Bone marrow (tissue), 2 donors: ENCODE measurements at regions not wholly inside any gene's neighbourhood (a gene's known extent, or its start where the extent isn't known, plus 50 kb on each side); places are given as distances from the start of the nearest gene placed in this dataset.

Experiments
- DNase-seq, 2 donors: peaks; one replicate each; lab custom pipeline; 2025; lab: John Stamatoyannopoulos, UW

DNA sequence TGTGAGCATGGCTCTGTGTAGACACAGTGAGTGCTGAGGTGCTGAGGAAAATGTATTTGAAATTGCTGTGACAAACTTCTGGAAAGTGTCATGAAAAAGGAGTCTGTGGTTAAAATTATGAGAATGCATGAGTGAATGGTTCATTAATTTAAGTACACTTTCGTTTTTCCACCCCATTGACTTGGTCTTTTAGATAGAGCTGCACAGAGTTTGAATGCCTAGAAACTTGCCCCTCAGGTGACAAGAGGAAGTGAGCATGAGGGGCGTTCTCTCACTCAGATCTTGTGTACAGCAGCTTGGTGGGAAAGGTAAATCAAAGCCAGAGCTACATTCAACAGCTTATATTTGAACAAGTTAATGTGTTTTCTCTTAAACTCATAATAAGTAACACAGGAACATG lies 296.8 kb downstream of the WDR72 start:
- no peak for DNase-seq

DNA sequence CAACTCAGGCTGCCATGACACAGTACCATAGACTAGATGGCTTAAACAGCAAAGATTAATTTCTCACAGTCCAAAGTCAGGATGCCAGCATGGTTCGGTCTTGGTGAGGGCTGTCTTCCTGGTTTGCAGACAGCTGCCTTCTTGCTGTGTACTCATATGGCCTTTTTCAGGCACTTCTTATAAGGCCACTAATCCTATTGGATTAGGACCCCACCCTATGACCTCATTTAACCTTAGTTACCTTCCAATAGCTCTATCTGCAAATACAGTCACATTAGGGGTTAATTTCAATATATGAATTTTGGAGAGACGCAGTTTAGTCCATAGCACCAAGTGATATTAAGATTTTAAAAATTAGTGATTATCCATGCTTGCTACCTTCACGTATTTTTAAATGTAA lies 297.8 kb downstream of the WDR72 start:
- DNase-seq, result no peak

DNA sequence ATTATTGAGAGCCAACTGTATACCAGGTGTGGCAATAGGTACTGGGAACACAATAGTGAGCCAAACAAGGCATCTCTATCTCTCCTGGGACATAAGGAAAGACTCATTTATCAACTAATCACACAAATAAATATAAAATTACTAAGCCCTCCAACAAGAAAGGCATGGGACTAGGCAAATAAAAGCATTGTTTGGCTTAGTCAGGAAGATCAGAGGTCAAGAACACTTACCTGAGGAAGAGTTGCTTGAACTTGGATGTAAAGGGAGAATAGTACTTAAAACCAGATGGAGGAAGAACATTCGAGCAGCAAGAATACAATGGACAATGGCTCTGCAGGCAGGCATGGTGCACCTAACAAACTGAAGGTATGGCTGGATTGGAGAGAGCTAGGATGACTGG lies 300.7 kb downstream of the WDR72 start:
- no peak for DNase-seq

DNA sequence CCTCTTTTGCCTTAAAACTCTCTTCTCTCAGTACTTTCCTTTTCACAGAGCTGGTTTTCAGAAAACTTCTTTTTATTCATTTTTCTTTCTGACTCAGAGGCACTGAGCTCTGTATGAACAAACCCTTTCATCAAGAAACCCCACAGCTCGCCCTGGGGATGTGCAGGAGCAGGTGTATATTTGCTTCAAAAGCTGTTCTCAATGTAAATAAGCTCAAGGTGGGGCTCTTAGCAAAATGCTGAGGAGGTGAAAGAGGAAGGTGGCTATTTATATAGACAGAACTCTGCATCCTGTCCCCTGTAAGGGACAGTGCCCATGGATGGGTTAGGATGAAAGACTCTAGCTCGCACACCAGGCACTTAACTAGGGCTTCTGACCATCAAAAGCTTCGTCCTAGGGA lies 302.0 kb downstream of the WDR72 start:
- DNase-seq, result no peak

DNA sequence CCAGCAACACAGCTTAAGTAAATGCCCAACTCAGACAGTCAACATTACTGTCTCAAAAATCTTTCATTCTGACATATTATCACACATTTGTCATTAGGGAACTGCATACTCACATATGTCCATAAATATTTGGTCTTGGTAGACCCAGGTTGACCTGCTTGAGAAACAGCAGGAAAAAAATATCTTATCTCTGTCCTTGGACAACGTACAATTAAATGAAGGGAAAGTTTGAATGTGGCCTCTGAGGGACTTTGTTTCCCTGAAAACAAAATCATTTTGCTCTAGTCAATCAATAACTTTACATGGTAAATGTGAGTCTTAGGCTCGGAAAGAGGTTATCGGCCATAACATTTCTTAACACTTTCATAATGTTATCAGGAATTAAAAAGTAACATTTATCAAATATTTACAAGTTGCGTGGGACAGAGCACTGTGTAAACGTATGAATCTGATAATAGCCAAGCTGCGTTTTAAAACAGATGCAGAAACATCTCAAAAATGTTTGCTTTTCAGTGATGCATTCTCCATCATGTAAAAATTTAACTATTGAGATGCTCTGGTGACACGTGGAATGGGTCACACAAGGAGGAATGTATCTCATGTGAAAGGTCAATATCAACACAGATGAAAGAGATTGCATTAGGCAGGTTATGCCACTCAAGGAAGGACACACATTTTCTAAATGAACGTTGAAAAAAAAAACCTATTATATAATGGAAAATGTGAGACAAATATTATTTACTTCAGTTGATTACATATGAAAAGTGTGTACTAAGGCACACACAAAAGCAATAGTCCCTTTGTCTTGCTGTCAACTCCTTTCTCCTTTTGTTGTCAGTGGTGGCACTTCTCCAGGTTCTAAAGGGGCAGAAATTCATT lies 304.4 kb downstream of the WDR72 start:
- DNase-seq, result no peak

DNA sequence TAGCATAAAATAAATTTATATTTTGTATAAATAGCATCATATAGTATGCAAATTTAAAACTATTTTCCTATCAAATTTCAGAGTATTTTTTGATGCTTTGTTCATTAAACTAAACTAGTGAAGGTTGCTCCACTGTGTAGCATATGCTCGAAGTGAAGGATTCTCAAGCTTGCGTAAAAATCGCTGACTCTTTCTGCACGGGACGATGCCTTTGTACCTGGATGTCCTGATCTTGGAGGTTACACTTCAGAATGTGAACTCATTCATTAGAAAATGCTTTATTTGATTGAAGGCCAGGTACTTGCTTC lies 305.0 kb downstream of the WDR72 start:
- DNase-seq, result no peak

DNA sequence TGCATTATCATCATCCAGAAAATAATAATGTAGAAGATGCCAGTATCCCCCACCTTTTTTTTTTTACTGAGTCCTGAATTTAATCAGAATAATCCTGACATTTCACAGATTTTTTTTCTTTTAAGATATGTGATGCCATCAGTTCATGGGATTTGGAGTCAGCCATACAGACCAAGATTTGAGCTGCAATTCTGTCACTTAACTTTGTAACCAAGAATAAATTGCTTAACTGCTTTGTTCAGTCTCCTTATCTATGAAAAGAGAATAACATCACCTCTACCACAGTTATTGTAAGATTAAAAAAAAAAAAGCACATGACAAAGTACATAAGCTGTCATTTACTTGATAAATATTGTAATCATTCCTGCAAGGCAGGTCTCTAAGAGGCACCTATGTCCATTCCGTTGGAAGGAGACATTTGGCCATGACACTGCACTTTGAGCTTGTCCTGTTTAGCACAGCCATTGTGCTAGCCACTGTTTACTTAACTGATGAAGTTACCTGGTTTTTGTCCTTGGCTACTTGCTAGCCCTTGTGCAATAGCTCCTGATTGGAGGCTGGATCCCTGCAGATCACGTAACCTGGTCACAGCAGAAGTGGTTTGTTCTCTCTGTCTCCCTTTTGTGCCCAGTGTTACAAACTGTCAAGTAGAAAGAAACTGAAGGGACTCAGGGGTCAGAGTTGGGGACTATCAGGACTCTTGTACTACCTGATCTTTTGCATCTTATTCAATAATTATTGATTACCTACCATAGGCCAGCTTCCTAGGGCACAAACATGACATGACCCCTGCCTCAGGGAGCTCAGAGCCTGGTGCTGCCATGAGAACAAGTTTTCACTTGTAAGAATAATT lies 306.0 kb downstream of the WDR72 start:
- no peak for DNase-seq

DNA sequence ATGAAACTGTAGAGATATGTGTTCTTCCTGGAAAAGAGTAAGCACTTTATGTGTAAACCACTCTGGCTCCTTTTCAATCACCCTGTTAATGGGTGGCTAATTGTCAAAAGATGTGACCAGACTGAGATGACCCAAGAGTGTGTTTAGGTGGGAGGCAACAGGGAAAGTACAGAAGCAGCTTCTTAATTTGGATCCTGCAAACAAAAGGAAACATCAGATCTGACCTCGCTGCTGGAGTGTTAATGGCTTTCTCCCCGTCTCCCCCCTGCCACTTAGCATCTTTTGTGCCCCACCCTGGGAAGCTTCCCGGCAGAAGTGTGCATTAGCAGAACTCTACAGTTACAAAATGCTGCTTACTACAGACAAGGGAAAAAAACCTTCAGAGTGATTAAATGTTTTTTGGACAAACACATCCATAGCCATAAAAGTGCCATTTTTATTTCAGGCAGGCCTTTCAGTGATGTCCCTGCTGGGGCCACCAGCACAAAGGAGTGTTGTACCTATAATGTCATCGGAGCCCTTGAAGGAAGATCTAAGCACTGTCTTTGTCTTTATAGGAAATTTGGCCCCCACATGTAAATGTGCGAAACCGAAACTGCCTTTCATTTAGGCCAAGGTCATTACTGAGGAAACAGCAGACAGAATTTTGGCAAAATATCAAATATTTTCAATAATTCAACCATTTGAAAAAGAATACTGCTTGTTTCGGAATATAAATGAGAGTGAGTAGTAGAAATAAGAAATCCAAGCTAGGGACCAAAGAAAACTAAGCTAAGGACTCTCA lies 311.0 kb downstream of the WDR72 start:
- DNase-seq, result no peak

DNA sequence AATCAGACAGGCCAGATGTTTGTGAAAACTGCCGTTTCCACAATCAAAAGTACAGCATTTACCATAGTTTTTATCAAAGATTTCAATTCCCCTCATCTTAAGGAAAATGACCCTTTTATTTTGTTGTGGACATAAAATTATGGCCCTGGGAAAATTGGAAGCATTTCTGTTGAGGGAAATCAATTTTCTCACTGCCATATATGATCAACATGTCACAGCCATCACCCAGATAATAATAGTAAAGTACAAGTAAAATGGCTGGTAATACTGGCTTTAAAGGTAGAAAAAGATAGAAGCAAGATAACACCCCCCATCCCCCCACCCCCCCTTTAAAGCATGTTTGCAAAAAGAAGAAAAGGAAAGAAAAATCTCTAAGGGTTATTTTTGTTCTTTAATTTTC lies 311.7 kb downstream of the WDR72 start:
- no peak for DNase-seq

DNA sequence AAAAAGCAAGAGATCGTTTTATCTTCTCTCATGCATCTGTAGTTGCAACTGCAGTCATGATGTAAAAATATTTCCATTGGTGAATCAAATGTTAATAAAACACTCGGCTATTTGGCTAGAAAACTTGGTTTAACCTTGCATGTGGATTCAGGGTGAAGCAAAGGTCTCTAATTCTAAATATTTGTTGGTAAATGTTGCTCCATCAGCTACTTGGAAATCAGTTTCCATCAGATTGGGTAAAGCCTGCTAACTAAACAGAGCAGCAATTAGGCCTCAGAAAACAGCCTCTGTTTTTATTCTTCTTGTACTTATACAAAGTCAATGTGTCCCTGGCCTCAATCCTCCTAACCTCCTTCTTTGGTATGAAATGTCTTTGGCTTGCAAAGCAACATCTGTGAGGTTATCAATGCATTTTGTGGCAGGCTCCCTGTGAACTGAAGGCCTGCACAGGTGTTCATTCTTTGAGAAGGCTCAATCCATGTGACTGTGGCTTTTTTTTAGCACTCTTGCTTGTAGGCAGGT lies 312.3 kb downstream of the WDR72 start:
- no peak for DNase-seq

DNA sequence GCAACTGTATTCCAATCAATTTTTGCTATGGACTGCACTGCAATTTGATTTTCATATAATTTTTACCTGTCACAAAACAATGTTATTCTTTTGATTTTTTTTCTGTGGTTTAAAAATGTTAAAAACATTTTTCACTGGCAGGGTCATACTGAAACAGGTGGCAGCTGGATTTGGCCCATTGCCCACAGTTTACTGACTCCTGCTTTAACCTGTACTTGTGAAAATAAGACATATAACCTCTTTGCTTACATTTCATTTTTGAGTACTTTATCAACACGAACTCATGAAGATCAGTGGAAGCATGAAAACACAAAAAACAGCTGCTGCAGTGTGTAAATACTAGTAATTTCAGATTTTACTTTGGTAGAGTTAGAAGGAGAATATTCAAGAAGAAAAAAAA lies 313.1 kb downstream of the WDR72 start:
- DNase-seq, result no peak

DNA sequence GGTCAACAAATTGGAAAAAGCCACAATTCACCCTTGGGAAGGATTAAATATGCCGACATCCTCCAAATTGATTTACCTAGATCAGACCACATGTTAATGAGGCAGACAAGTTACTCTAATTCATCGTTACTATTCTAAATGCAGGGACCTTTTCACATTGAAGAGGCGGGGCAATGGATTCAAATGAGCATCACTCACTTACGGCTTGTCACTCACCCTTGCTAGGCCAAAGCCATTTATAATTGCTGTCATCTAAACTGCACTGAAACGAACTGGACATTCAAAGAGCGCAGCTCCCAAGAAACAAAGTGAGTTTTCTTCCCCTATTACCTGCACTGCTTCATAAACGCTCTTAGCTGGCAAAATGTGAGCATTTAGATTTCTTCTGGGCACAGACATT lies 313.9 kb downstream of the WDR72 start:
- no peak for DNase-seq

DNA sequence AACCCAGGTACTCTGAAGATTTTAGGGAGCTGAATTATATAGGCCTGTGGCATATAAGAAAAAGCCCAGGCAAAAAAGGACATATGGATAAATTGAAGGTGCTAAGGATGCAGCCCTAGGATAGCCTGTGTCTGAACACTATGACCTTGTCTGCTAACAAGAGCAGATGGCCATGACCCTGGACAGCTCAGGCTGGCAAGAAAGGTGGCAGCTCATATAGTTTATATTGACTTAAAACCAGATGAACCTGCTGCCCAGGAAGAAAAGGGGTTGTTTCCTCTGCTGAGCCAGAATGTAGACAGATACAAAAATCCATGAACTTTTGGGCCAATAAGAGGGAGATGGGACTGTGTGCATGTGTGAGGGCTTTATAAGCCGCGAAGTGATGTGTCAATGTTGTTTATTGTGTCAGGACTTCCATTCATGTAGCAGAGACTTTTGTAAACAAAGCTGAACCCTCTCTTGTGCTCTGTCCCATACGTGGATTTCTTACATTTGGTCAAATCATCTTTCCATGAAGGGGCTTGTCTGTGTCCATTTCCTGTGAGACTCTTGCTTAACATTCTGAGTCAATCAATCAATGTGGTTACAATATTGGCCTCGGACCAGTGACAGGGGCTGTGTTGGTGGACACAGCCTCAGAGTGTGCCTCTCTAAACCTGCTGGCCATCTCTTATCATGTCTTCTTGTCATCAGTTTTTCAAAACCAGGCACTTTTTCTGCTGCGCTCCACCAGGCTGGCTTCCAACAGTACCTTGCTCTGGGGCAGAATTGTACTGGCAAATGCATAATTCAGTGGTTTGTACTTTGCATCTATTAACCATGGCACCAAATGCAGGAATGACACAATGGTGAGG lies 321.2 kb downstream of the WDR72 start:
- no peak for DNase-seq

DNA sequence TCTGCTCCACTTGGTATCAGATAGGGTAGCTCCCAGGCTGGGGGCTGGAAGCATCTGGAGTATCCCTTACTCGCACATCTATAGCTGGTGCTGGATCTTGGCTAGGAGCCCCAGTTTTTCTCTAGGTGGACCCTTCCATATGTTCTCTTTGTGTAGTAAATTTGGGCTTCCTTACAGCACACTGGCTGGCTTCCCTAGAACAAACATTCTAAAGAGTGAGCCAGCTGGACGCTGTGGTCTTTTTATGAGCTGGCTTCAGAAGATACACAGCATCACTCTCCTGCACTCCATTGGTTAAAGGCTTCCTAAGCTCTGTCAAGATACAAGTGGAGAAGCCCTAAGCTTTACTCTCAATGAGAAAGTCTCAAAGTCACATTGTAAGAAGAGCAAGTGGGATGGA lies 322.1 kb downstream of the WDR72 start:
- no peak for DNase-seq

DNA sequence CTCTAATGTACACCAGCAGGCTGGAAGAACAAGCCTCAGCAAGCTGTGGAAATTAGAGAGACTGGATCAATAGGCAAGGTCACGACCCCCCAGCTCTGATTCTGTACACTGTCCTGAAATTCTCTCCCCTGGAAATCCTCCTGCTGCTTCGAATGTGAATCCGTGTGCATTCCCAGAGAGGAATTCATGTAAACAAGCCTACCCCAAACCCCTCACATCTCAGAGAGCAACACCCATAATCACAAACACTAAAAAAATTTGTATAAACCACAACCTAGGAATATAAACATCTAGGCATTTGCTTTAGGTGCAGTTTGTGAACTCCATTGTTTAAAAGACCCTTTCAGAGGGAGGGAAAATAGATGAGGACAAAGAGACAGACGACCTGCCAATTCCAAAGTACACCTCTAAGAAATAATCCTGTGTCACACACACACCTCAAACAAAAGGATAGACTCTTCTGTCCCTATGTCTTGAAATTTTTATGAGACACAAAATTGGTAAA lies 325.2 kb downstream of the WDR72 start:
- no peak for DNase-seq

DNA sequence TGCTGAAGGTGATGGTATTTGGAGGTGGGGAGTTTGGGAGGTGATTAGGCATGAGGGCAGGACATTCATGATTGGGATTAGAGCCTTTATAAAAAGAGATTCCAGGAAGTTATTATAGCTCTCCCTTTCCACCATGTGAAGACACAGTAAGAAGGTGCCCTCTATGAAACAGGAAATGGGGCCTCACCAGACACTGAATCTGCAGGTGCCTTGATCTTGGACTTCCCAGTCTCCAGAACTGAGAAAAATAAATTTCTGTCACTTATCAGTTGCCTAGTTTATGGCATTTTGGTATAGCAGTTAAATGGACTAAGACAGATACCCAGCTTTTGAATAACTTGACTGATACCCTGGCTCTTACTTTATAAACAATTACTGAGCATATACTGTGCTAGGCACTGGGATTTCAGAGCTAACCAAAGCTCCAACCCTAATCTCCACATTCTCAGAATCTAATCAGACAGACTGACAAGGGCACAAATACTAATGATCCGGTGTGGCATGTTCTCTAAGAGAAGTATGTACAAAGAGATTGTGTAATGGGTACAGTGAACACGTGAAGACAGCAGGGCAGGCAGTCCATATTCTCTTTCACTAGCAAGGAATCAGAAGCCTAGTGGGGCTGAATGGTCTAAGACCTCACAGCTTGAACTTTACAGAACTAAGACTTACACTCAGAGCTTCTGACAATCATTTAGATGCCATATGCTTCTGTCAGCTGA lies 343.1 kb downstream of the WDR72 start:
- DNase-seq, result no peak

DNA sequence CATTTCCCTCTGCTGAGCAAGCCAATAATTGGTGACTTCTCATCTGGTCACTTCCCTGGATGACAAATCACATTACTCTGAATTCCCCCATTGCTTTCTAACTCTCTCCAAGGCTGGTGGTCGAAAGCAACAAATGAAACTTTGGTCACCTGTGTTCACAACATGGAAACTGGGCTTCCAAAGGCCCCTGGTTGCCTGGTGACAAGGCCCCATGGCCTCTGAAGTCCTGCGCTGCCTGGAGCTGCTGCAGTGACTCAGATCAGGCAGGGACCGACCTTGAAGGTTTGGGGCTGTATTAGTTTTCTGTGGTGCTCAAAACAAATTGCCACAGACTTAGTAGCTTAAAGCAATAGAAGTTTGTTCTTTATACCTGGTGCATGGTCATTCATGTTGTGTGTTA lies 345.3 kb downstream of the WDR72 start:
- no peak for DNase-seq

DNA sequence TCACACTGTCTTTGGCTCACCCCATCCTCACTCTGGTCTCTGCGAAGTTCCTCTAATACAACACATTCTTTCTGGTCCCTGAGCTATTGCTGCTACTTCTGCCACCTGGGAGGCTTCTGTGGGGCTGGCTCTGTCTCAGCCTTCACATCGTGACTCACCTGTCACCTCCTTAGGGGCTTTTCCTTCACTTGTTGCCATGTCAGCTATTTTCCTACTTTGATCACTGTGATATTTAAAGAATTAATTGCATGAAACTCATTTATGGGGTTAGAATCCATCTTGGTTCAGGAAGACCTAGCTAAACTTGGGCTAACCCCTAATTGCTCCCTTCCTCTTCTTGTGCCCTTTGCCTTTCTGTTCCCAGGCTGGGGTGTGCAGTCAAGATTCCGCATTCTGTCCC lies 346.9 kb downstream of the WDR72 start:
- DNase-seq, result no peak

DNA sequence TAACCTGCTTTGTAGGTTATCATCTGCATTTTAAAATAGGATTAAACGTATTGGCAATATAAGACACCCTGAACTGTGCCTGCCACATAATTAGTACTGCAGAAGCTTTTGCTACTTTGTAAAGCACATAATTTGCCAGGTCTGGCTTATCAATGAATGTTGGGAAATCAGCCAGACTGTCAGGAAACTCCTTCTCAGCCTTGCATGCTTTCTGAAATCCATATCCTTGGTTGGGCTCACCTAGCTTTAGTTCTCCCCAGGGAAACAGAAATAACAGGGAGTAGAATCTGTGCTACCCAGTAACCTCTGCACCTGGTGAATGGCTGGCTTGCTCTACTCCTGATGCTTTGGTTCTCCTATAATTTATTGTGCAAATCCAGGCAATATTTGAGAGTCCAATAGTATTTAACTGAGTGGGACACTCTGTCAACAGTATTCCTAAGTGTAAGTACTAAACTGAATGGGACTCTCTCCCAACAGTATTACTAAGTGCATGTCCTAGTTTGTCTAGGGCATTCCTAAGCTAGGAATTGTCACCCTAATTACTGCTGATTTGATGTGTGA lies 354.5 kb downstream of the WDR72 start:
- no peak for DNase-seq

DNA sequence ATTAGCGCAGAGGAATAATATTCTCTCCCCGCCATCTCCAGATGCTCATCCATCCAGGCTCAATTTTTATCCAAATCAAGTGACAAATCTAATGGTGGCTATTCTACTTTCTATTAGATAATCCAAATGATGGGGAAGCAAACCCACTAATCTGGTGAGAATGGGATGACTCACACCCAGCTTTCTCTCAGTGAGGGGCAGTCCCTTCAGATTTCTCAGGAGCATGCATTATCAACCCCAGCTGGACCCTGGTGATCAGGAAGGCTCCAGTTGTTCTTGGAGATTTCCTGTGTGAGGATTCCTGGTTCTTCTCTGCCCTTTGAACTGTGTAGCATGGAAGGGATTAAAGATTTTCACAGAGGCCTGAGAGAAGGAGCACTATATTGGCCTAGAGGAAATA lies 358.0 kb downstream of the WDR72 start:
- no peak for DNase-seq
